Type B pancreatic cell (in vitro differentiated cells): ENCODE measurements at regions not wholly inside any gene's neighbourhood (a gene's known extent, or its start where the extent isn't known, plus 50 kb on each side); places are given as distances from the start of the nearest gene placed in this dataset.
"Not testable (repeated sequence)": the region's sequence is repeated elsewhere in the genome, so short reads cannot be mapped to it uniquely, and the experiment has no call there.

ENCODE experiments used
- DNase-seq: peaks from one replicate; pipeline ENCODE4 v3.0.0; 2021; ENCODE audit warnings: mixed read lengths; ENCODE audit not compliant: unreplicated experiment; ENCODE audit errors: extremely low spot score
- H3K27ac Mint-ChIP-seq: 2 replicates; pipeline ENCODE4 v1.8.0; 2021; ENCODE audit warnings: mild to moderate bottlenecking, mixed read lengths
- H3K27me3 Mint-ChIP-seq: 2 replicates; pipeline ENCODE4 v1.8.0; 2021; ENCODE audit warnings: mixed read lengths
- H3K36me3 Mint-ChIP-seq: 2 replicates; pipeline ENCODE4 v1.8.0; 2021; ENCODE audit warnings: mixed read lengths
- H3K4me1 Mint-ChIP-seq: one replicate; pipeline ENCODE4 v1.8.0; 2021; ENCODE audit warnings: mixed read lengths; ENCODE audit not compliant: unreplicated experiment
- H3K4me3 Mint-ChIP-seq: 2 replicates; pipeline ENCODE4 v1.8.0; 2021; ENCODE audit warnings: mild to moderate bottlenecking, mixed read lengths
- H3K9me3 Mint-ChIP-seq: 2 replicates; pipeline ENCODE4 v1.8.0; 2021; ENCODE audit warnings: mixed read lengths
- TF ChIP-seq, protein P1 (sequence below): fragments of 200-600 bp; sonication (generic); conservative IDR thresholded peaks from 2 replicates; pipeline ENCODE4 v1.5.0; 2021; ENCODE audit warnings: antibody characterized with exemption, mild to moderate bottlenecking

DNA sequence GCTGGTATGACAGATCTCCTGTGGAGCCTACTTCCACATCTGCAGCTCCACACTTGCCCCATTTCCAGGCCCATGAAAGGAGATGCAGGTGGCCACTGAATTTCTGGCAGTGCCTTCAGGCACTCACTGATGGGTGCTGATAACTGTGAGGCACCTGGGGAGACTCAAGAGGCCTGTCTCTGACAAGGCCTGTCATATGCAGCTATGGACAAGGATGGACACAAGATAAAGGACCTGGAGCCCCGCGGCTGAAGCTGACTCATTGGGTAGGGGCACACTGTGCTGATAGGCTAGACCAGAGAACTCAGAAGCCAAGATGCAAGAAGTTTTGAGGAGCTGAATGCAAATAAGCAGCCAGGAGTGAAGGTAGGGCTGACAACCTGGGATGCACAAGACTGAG is 81.0 kb upstream of the LRFN2 start:
- TF ChIP-seq, protein P1, sequence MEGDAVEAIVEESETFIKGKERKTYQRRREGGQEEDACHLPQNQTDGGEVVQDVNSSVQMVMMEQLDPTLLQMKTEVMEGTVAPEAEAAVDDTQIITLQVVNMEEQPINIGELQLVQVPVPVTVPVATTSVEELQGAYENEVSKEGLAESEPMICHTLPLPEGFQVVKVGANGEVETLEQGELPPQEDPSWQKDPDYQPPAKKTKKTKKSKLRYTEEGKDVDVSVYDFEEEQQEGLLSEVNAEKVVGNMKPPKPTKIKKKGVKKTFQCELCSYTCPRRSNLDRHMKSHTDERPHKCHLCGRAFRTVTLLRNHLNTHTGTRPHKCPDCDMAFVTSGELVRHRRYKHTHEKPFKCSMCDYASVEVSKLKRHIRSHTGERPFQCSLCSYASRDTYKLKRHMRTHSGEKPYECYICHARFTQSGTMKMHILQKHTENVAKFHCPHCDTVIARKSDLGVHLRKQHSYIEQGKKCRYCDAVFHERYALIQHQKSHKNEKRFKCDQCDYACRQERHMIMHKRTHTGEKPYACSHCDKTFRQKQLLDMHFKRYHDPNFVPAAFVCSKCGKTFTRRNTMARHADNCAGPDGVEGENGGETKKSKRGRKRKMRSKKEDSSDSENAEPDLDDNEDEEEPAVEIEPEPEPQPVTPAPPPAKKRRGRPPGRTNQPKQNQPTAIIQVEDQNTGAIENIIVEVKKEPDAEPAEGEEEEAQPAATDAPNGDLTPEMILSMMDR = no peak
- Mint-ChIP-seq H3K27ac (no peak overlapping the region), H3K4me3 (no peak overlapping the region), H3K36me3 (no peaks in the 10 kb centered on the region), H3K9me3 (peaks cover 12% of the 10 kb centered on the region), H3K4me1 (no peaks in the 10 kb centered on the region), H3K27me3 (no peaks in the 10 kb centered on the region)
- no peak for DNase-seq

DNA sequence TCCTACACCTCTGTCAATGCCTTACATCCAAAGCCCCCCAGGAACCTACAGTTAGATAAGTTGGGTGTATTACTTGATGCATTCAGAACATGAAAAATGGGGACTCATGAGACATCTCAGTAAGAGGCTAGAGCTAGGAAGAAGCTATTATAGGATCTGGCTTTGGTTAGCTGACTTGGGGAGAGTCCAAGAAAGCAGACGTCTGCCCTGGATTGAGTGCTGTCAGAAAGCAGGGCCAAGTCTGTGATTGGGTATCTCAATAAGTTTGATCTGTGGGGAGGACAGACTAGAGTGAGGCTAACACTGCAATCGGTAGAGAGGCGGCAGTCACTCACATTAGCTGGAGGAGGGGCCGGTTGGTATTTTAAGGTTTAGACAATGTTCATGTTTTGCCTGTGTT is 79.4 kb upstream of the LRFN2 start:
- no peak overlapping the region for H3K27ac Mint-ChIP-seq
- H3K4me3 Mint-ChIP-seq = no peak overlapping the region
- peaks cover 12% of the 10 kb centered on the region for H3K9me3 Mint-ChIP-seq
- H3K36me3 Mint-ChIP-seq = no peaks in the 10 kb centered on the region
- TF ChIP-seq, protein P1 = no peak
- DNase-seq = no peak
- no peaks in the 10 kb centered on the region for H3K27me3 Mint-ChIP-seq
- peaks cover 4% of the 10 kb centered on the region for H3K4me1 Mint-ChIP-seq

DNA sequence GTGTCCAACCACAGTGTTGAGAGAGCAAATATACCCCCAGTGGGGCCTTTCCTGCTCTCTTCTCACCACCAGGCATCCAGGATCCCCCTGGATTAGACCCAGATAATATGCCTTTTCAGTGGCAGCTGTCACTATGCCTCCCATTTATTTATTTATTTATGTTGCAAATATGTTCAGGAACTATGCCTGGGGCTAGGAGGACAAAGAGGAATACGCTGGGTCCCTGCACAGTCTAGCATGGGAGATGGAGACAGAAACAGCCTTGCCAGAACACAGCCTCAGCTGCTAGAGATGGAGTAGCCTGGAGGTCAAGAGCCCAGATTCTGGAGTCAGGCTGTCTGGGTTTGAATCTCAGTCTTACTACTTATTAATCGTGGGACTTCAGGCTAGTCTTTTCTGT is 74.6 kb upstream of the LRFN2 start:
- no peak overlapping the region for H3K4me3 Mint-ChIP-seq
- TF ChIP-seq, protein P1 = no peak
- no peak overlapping the region for H3K27ac Mint-ChIP-seq
- H3K9me3 Mint-ChIP-seq = peaks cover 12% of the 10 kb centered on the region
- H3K36me3 Mint-ChIP-seq = no peaks in the 10 kb centered on the region
- no peak for DNase-seq
- peaks cover 16% of the 10 kb centered on the region for H3K27me3 Mint-ChIP-seq
- peaks cover 4% of the 10 kb centered on the region for H3K4me1 Mint-ChIP-seq

DNA sequence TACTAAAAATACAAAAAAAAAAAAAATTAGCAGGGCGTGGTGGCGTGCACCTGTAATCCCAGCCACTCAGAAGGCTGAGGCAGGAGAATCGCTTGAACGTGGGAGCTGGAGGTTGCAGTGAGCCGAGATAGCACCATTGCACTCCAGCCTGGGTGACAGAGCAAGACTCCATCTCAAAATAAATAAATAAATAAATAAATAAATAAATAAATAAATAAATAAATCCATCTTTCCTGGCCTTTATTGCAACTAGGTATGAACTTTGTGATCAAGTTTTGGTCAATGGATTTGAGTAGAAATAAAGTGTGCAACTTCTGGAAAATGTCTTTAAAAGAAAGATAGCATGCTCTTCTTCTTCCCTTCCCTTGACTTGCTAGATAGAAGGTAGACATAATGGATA is 69.6 kb upstream of the LRFN2 start:
- not testable (repeated sequence) for H3K9me3 Mint-ChIP-seq, H3K4me3 Mint-ChIP-seq

DNA sequence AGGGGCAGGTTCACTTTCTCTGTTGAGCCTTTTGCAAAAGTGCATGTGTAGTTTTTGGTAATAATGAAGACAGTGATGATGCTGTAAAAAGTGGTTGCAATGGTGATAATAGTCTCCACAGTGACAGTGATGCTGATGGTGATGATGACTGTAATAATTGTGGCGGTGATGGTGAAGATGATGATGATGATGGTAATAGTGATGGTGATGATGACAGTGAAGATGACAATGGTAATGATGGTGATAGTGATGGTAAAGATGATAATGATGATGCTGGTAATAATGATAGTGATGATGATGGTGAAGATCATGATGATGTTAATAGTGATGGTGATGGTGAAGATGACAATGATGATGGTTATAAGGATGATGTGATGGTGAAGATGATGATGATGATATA is 67.7 kb upstream of the LRFN2 start:
- Mint-ChIP-seq H3K27ac (no peak overlapping the region), H3K9me3 (no peaks in the 10 kb centered on the region), H3K27me3 (peaks cover 14% of the 10 kb centered on the region), H3K36me3 (no peaks in the 10 kb centered on the region), H3K4me3 (no peak overlapping the region), H3K4me1 (no peaks in the 10 kb centered on the region)
- DNase-seq = no peak
- TF ChIP-seq, protein P1 = no peak

More for the DNA sequence above, 69.6 kb upstream of the LRFN2 start:
- not testable (repeated sequence) for H3K36me3 Mint-ChIP-seq, DNase-seq, H3K27ac Mint-ChIP-seq, H3K4me1 Mint-ChIP-seq
- peaks cover 19% of the 10 kb centered on the region for H3K27me3 Mint-ChIP-seq

DNA sequence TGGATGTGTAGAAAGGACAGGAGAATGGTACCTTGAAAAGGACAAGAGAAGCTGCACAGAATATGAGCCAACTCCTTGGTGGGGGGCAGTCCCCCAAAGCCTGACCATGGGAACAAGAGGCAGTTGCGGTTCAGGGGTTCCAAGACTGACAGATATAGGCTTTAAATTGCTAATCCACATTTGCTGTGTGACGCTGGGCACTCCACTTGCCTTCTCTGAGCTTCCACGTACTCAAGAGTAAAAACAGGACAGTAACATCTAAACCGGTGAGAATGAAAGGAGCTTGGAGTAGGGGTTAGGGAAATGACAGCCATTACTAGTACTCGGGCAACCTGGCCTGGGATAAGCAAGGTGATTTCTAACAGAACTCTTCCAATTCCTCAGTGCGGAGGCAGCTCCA is 57.9 kb upstream of the LRFN2 start:
- Mint-ChIP-seq H3K27ac (no peak overlapping the region), H3K27me3 (peaks cover 35% of the 10 kb centered on the region)

More for the DNA sequence above, 57.9 kb upstream of the LRFN2 start:
- no peak for DNase-seq
- TF ChIP-seq, protein P1 = no peak
- peaks cover 15% of the 10 kb centered on the region for H3K4me1 Mint-ChIP-seq
- H3K36me3 Mint-ChIP-seq = no peaks in the 10 kb centered on the region
- H3K9me3 Mint-ChIP-seq = no peaks in the 10 kb centered on the region
- no peak overlapping the region for H3K4me3 Mint-ChIP-seq
